ENCODE measurements at regions not wholly inside any gene's neighbourhood (a gene's known extent, or its start where the extent isn't known, plus 50 kb on each side); places are given as distances from the start of the nearest gene placed in this dataset.

GRCh38 chr6:165751486-165751885, 88.4 kb upstream of the PDE10A start:
- Histone ChIP-seq H3K27ac (replicated peaks) (no peak overlapping the region), H3K27me3 (ENCODE audit: insufficient read depth, poor library complexity, severe bottlenecking) (no peaks in the 10 kb centered on the region), H3K4me3 (replicated peaks; ENCODE audit: insufficient read depth, low read length) (no peak overlapping the region)
- no peak for TF ChIP-seq SPI1 (IDR thresholded peaks at IDR 0.05; ENCODE audit: borderline replicate concordance, low read depth)
- TF ChIP-seq GABPA (IDR thresholded peaks at IDR 0.05; ENCODE audit: low read depth), result no peak
- no peak for TF ChIP-seq REST (IDR thresholded peaks at IDR 0.05; ENCODE audit: insufficient replicate concordance, low read depth)
- no peak for TF ChIP-seq POLR2AphosphoS5 (IDR thresholded peaks at IDR 0.05; ENCODE audit: low read depth)
- TF ChIP-seq CTCF (IDR thresholded peaks at IDR 0.05; ENCODE audit: insufficient read depth, low read length), result no peak
- DNase-seq (ENCODE audit: low read depth in 1 of 2, low spot score in 1 of 2), result no peak

GRCh38 chr6:165749163-165749562, 86.1 kb upstream of the PDE10A start:
- no peaks in the 10 kb centered on the region for H3K27me3 ChIP-seq (ENCODE audit: insufficient read depth, poor library complexity, severe bottlenecking)
- no peak for DNase-seq (ENCODE audit: low read depth in 1 of 2, low spot score in 1 of 2)
- TF ChIP-seq SPI1 (IDR thresholded peaks at IDR 0.05; ENCODE audit: borderline replicate concordance, low read depth), result no peak
- TF ChIP-seq CTCF (IDR thresholded peaks at IDR 0.05; ENCODE audit: insufficient read depth, low read length), result no peak
- TF ChIP-seq POLR2AphosphoS5 (IDR thresholded peaks at IDR 0.05; ENCODE audit: low read depth), result no peak
- TF ChIP-seq GABPA (IDR thresholded peaks at IDR 0.05; ENCODE audit: low read depth), result no peak
- no peak for TF ChIP-seq REST (IDR thresholded peaks at IDR 0.05; ENCODE audit: insufficient replicate concordance, low read depth)

GRCh38 chr6:165748390-165748789, 85.3 kb upstream of the PDE10A start:
- H3K4me3 ChIP-seq (replicated peaks; ENCODE audit: insufficient read depth, low read length), result no peak overlapping the region
- H3K27ac ChIP-seq (replicated peaks), result no peak overlapping the region
- TF ChIP-seq POLR2AphosphoS5 (IDR thresholded peaks at IDR 0.05; ENCODE audit: low read depth), result no peak
- TF ChIP-seq GABPA (IDR thresholded peaks at IDR 0.05; ENCODE audit: low read depth), result no peak
- TF ChIP-seq CTCF (IDR thresholded peaks at IDR 0.05; ENCODE audit: insufficient read depth, low read length), result no peak
- TF ChIP-seq SPI1 (IDR thresholded peaks at IDR 0.05; ENCODE audit: borderline replicate concordance, low read depth), result no peak
- no peak for TF ChIP-seq REST (IDR thresholded peaks at IDR 0.05; ENCODE audit: insufficient replicate concordance, low read depth)
- no peak for DNase-seq (ENCODE audit: low read depth in 1 of 2, low spot score in 1 of 2)
- no peaks in the 10 kb centered on the region for H3K27me3 ChIP-seq (ENCODE audit: insufficient read depth, poor library complexity, severe bottlenecking)

More at GRCh38 chr6:165749163-165749562, 86.1 kb upstream of the PDE10A start:
- Histone ChIP-seq H3K4me3 (replicated peaks; ENCODE audit: insufficient read depth, low read length) (no peak overlapping the region), H3K27ac (replicated peaks) (no peak overlapping the region)

Measured in HL-60 (cell line).